K562 (cell line): ENCODE measurements at regions not wholly inside any gene's neighbourhood (a gene's known extent, or its start where the extent isn't known, plus 50 kb on each side); places are given as distances from the start of the nearest gene placed in this dataset.

Experiments
- ATAC-seq: fragments of 200-7000 bp; cut with Tn5 transposase; 3 replicates; pipeline ENCODE4 v1.9.1; 2020; ENCODE audit warnings: moderate library complexity
- BruUV-seq: library from RNA; stranded (reverse); fragments of 400-500 nt; replicated peaks from 2 replicates; lab custom pipeline; 2021; lab: Mats Ljungman, UMichigan
- CTCF ChIA-PET: fragments of 300-600 bp; formaldehyde crosslinking; extraction: SDS; loops from one replicate; lab custom pipeline; 2021; ENCODE audit warnings: low intra/inter-chr PET ratio; lab: Yijun Ruan, JAX
- POLR2A ChIA-PET: fragments of 300-600, 350-650 bp; sonication (Branson Sonifier 250); formaldehyde crosslinking; extraction: SDS; loops from one replicate; lab custom pipeline; 2021; ENCODE audit warnings: antibody characterized with exemption, inconsistent platforms; lab: Yijun Ruan, JAX
- DNase-seq, 4 experiments: peaks; one replicate each; pipeline versions ENCODE4 v3.0.0 to v3.0.0-alpha.2; 2011 to 2018; ENCODE audit warnings: low spot score in 3 of 4, mixed read lengths in 3 of 4; ENCODE audit errors: extremely low read depth in 1 of 4
- FAIRE-seq: peaks from 2 replicates; lab custom pipeline; 2011; peaks lifted over from hg19 to GRCh38; lab: Jason Lieb, UNC
- H2AFZ ChIP-seq: 2 replicates; pipeline ENCODE4 v1.6.0; 2011; ENCODE audit warnings: low read depth, low read length, control low read depth, inconsistent platforms
- H3K27ac ChIP-seq: fragments of 200-600 bp; 3 replicates; pipeline ENCODE4 v1.8.0; 2011; ENCODE audit warnings: low read depth, mild to moderate bottlenecking, control low read depth, inconsistent platforms, low read length, moderate library complexity, mixed read lengths; ENCODE audit errors: extremely low read depth
- H3K27me3 ChIP-seq, 2 experiments: fragments of 300-600 bp in 1 of 2; 2 replicates in 1 of 2; 3 replicates in 1 of 2; pipeline versions ENCODE4 v1.6.0 to v1.8.0; 2011; ENCODE audit warnings: inconsistent platforms in 2 of 2, low read length in 2 of 2, mild to moderate bottlenecking in 1 of 2, mixed read lengths in 1 of 2, moderate library complexity in 1 of 2; ENCODE audit not compliant: control insufficient read depth in 2 of 2, insufficient read depth in 2 of 2
- H3K36me3 ChIP-seq: fragments of 300-600 bp; 3 replicates; pipeline ENCODE4 v1.8.0; 2011; ENCODE audit warnings: mild to moderate bottlenecking, low read length, inconsistent platforms; ENCODE audit not compliant: control insufficient read depth, insufficient read depth
- H3K4me1 ChIP-seq, 2 experiments: fragments of 200-600 bp in 1 of 2; replicated peaks in 1 of 2; 2 replicates in 1 of 2; 3 replicates in 1 of 2; pipeline versions ENCODE4 v1.5.1 to v1.8.0; 2011; ENCODE audit warnings: inconsistent platforms in 2 of 2, low read length in 2 of 2, mild to moderate bottlenecking in 1 of 2, mixed read lengths in 1 of 2, moderate library complexity in 1 of 2; ENCODE audit not compliant: control insufficient read depth in 2 of 2, insufficient read depth in 2 of 2
- H3K4me2 ChIP-seq: 2 replicates; pipeline ENCODE4 v1.6.1; 2011; ENCODE audit warnings: low read length, control low read depth, inconsistent platforms, mixed read lengths; ENCODE audit not compliant: insufficient read depth
- H3K4me3 ChIP-seq: fragments of 200-600 bp; sonication (generic), shearing (Covaris generic); 2 replicates; pipeline ENCODE4 v1.5.1; 2016; ENCODE audit warnings: control low read depth, inconsistent platforms
- H3K79me2 ChIP-seq: fragments of 200-600 bp; 3 replicates; pipeline ENCODE4 v1.8.0; 2011; ENCODE audit warnings: low read length, inconsistent platforms; ENCODE audit not compliant: control insufficient read depth, insufficient read depth
- H3K9ac ChIP-seq, 2 experiments: 2 replicates each; pipeline versions ENCODE4 v1.6.0 to v1.6.1; 2011; ENCODE audit warnings: low read depth in 2 of 2, low read length in 2 of 2, control low read depth in 1 of 2, inconsistent platforms in 1 of 2, mild to moderate bottlenecking in 1 of 2, mixed read lengths in 1 of 2; ENCODE audit not compliant: insufficient read depth in 1 of 2
- H3K9me1 ChIP-seq: one replicate; pipeline ENCODE4 v1.6.0; 2011; ENCODE audit warnings: inconsistent platforms, mild to moderate bottlenecking, low read length, moderate library complexity; ENCODE audit not compliant: control insufficient read depth, insufficient read depth
- H3K9me3 ChIP-seq: replicated peaks from 2 replicates; pipeline ENCODE4 v1.5.1; 2011; ENCODE audit warnings: low read depth, low read length, inconsistent platforms; ENCODE audit not compliant: control insufficient read depth, insufficient read depth
- H4K20me1 ChIP-seq: replicated peaks from 2 replicates; pipeline ENCODE4 v1.6.1; 2011; ENCODE audit warnings: low read length, inconsistent platforms, mixed read lengths; ENCODE audit not compliant: control insufficient read depth, insufficient read depth
- FOXK2 ChIP-seq, 2 experiments: fragments of 450-650 bp; IDR thresholded peaks in 1 of 2; conservative IDR thresholded peaks in 1 of 2; 2 replicates each; pipeline ENCODE4 v1.6.1; 2016; ENCODE audit warnings: low read depth in 2 of 2, mild to moderate bottlenecking in 1 of 2
- MCM3 ChIP-seq: fragments of 450-650 bp; IDR thresholded peaks from 2 replicates; pipeline ENCODE4 v1.6.1; 2016
- SIN3B ChIP-seq: fragments of 450-650 bp; IDR thresholded peaks from 2 replicates; pipeline ENCODE4 v1.6.1; 2017; ENCODE audit warnings: low read depth, mild to moderate bottlenecking, moderate library complexity
- SMAD3 ChIP-seq: fragments of 450-650 bp; formaldehyde crosslinking; conservative IDR thresholded peaks from 2 replicates; pipeline ENCODE4 v1.4.0; 2020; ENCODE audit warnings: mild to moderate bottlenecking
- THRAP3 ChIP-seq: fragments of 450-650 bp; IDR thresholded peaks from 2 replicates; pipeline ENCODE4 v1.6.1; 2016; ENCODE audit warnings: mild to moderate bottlenecking, inconsistent platforms, borderline replicate concordance
- XRCC4 ChIP-seq: IDR thresholded peaks from one replicate; pipeline ENCODE4 v1.6.1; 2011; ENCODE audit not compliant: insufficient read depth, insufficient read length; ENCODE audit errors: extremely low read depth
- ZFP1 ChIP-seq: fragments of 450-650 bp; formaldehyde crosslinking; IDR thresholded peaks from 2 replicates; pipeline ENCODE4 v1.4.0; 2020; ENCODE audit warnings: mild to moderate bottlenecking, mixed read lengths
- ZNF280B ChIP-seq: fragments of 250-450 bp; sonication (Bioruptor Pico); IDR thresholded peaks from 2 replicates; pipeline ENCODE4 v1.5.1; 2021; ENCODE audit warnings: mild to moderate bottlenecking
- ZNF449 ChIP-seq: fragments of 250-450 bp; sonication (Bioruptor Pico); IDR thresholded peaks from 2 replicates; pipeline ENCODE4 v1.8.0; 2022; ENCODE audit warnings: moderate library complexity, mild to moderate bottlenecking, inconsistent platforms
- ZNF583 ChIP-seq: fragments of 250-450 bp; sonication (Bioruptor Pico); IDR thresholded peaks from 2 replicates; pipeline ENCODE4 v1.4.0; 2020
- ZNF696 ChIP-seq: fragments of 250-450 bp; sonication (Bioruptor Pico); conservative IDR thresholded peaks from 2 replicates; pipeline ENCODE4 v1.4.0; 2020; ENCODE audit warnings: mild to moderate bottlenecking, moderate library complexity
- ZNF764 ChIP-seq: fragments of 250-450 bp; sonication (Bioruptor Pico); IDR thresholded peaks from 2 replicates; pipeline ENCODE4 v1.4.0; 2020; ENCODE audit warnings: low read depth, mild to moderate bottlenecking, moderate library complexity
- WGBS: fragments of 100-300 bp; shearing (Covaris generic); methylation state at CpG from one replicate; pipeline ENCODE4 v1.1.6; 2016; ENCODE audit warnings: low coverage, mixed read lengths; ENCODE audit not compliant: insufficient coverage; ENCODE audit errors: missing lambda C conversion rate; 5-methylcytosine and 5-hydroxymethylcytosine counted together
- in situ Hi-C: fragments of 300-500 bp; cut with MboI; formaldehyde crosslinking; loops from 4 replicates; pipeline ENCODE4 v1.15.0; 2018; ENCODE audit warnings: inconsistent platforms, mixed read lengths
- intact Hi-C: fragments of 100-400 bp; cut with micrococcal nuclease; formaldehyde crosslinking; loops from 2 replicates; pipeline ENCODE4 v1.14.2; 2022

- Histone ChIP-seq H3K9me3 (no peaks in the 10 kb centered on the region), H3K27me3 (no peaks in the 10 kb centered on the region), H3K4me3 (no peak overlapping the region), H2AFZ (no peak overlapping the region), H3K4me1 (no peaks in the 10 kb centered on the region), H4K20me1 (no peaks in the 10 kb centered on the region), H3K27ac (no peak overlapping the region), H3K79me2 (no peaks in the 10 kb centered on the region), H3K4me2 (no peak overlapping the region), H3K36me3 (no peaks in the 10 kb centered on the region), H3K9ac (no peak overlapping the region), H3K9me1 (no peaks in the 10 kb centered on the region)
- ChIA-PET POLR2A (no interaction called here), CTCF (no interaction called here)
- no TSS peak for BruUV-seq
- FAIRE-seq = no peak
- WGBS = 0% methylated on average over 1 of the region's 1 CpG
- TF ChIP-seq ZNF280B (CRISPR knock-in tag) (no peak), XRCC4 (no peak), FOXK2 (conservative IDR thresholded peaks at IDR 0.05 in 1 of 2, IDR thresholded peaks at IDR 0.05 in 1 of 2; ENCODE audit: low read depth in 2 of 2) (no peak), SMAD3 (CRISPR knock-in tag) (no peak), ZFP1 (no peak), THRAP3 (no peak), ZNF764 (CRISPR knock-in tag) (no peak), ZNF449 (CRISPR knock-in tag) (no peak), ZNF583 (no peak), MCM3 (no peak), ZNF696 (CRISPR knock-in tag) (no peak), SIN3B (no peak)
- no peak for ATAC-seq
- in situ Hi-C loops = no loop called here
- intact Hi-C loops = no loop called here
- DNase-seq = no peak
Measured at GRCh38 chr3:35488526-35488925, 150.8 kb upstream of the ARPP21 start.
